GM21423 (cell line): ENCODE measurements at regions not wholly inside any gene's neighbourhood (a gene's known extent, or its start where the extent isn't known, plus 50 kb on each side); places are given as distances from the start of the nearest gene placed in this dataset.
A peak's percentile ranks its signal among the peaks of the same experiment; 100 is the strongest.
"Not testable (repeated sequence)": the region's sequence is repeated elsewhere in the genome, so short reads cannot be mapped to it uniquely, and the experiment has no call there.

Source experiments
- ATAC-seq: cut with Tn5 transposase; IDR thresholded peaks from one replicate; pipeline ENCODE4 v1.9.1; 2021; ENCODE audit warnings: mild to moderate bottlenecking, moderate library complexity; ENCODE audit not compliant: unreplicated experiment

- ATAC-seq: not testable (repeated sequence)
Observed at GRCh38 chr6:74255007-74255406, 559.0 kb downstream of the CD109 start.

DNA sequence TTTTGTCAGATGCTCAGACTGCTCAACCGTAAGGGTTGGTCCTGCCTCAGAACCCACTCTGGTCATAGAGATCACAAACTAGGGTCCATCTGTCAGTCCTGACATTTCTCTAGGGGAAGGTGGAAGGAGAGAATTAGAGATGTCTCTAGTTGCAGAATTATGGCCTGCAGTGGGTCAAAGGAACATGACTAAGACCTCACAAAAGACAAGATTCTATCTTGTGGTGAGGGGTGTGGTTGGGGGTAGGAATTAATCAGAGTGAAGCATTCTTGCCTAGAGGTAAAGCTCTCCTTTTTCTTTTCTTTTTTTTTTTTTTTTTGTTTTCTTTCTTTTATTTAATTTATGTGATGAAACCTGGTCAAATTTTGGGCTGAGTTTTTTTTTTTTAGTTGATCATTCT is 558.1 kb downstream of the CD109 start:
- not testable (repeated sequence) for ATAC-seq

DNA sequence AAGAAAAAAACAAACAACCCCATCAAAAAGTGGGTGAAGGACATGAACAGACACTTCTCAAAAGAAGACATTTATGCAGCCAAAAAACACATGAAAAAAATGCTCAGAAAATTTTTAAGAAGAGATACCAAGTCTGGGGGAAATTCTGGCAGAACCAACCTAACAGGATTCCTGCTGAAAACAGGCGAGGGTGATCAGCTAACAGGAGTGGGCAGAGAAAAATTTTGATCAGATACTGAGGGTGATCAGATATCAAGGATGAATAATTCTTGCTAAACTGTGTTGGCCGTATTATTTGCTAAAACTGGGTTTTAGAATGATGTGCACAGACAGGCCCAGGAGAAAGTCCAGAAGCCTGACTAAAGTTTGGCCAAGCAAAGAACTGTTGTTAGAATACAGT is 557.3 kb downstream of the CD109 start:
- no peak for ATAC-seq

- ATAC-seq: peak; percentile 6
Observed at GRCh38 chr6:74250161-74250818, 554.3 kb downstream of the CD109 start.

- ATAC-seq: peak; percentile 88
Observed at GRCh38 chr6:74249658-74250057, 553.7 kb downstream of the CD109 start.

GRCh38 chr6:74248966-74249365 is 553.0 kb downstream of the CD109 start:
- ATAC-seq: no peak

DNA sequence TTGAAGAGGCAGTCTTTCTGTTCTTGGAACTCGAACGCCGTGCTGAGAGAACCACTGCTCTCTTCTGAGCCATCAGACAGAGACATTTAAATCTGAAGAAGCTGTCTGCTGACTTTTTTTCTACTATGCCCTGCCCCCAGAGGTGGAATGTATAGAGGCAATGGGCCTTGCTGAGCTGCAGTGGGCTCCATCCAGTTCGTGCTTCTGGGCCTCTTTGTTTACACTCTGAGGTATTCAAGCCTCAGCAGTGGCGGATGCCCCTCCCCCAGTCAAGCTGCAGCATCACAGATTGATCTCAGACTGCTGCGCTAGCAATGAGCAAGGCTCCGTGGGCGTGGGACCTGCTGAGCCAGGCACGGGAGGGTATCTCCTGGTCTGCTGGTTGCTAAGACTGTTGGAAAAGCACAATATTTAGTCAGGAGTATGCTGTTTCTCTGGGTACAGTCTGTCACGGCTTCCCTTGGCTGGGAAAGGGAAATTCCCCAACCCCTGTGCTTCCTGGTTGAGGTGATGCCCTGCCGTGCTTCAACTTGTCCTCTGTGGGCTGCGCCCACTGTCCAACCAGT is 526.8 kb downstream of the CD109 start:
- ATAC-seq: no peak

DNA sequence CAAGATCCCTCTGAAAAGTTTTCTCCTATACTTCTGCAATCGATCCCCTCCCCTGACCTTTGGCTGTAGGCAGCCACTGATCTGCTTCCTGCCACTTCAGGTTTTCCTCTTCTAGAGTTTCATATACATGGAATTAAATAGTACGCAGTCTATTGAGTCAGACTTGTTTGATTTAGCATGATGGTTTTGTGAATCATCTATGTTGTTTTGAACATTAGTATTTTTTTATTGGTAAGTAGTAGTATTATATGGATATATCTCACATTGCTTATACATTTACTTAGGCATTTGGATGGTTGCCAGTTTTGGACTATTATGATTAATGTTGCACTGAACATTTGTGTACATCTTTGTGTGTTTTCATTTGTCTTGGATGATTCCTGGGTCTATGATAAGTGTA is 518.0 kb downstream of the CD109 start:
- no peak for ATAC-seq

- ATAC-seq: no peak
Observed at GRCh38 chr6:74208239-74208638, 512.2 kb downstream of the CD109 start.

DNA sequence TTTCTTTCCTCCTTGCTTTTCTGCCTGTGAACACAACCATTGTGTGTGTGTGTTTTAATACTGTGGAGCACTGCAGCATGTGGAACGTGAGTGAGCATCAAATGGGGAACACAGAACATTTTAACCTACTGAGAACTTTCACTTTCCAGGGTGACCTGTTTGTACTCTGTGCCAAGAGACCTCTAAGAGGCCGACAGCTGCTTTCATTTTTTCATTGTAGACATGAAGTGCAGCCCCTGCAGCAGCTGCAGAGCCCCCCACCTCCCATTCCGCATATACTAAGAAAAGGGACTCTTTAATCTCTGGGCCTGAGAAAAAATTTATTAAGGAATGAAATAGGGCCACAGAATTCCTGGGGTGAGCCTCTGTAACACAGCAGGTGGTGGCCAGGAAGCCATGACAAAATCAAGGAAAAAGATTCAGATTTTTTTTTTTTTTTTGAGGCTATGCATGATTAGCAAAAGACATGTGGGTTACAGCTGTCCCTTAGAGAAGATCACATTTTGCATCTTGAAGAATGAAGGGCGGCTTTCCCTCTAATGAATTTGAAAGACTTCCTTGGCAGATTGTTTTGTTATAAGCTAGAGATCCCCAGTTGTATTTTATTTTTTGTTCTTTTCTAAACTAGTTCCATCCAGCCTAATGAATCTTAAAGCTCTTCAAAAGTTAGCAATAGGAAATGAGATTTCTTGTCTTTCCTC is 503.4 kb downstream of the CD109 start:
- no peak for ATAC-seq

DNA sequence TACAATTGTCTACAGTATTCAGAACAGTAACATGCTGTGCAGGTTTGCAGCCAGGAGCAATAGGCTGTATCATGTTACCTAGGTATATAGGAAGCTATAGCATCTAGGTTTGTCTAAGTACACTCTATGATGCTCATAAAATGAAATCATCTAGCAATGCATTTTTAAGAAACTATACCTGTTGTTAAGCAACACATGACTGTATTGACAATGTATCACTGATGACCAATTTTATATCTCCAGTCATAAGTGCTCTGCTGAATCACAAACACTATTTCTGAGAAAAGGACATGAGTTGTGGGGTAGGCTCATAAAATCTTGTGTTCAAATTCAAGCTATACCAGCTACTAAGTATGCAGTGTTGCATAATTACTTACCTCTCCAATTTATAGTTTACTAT is 501.3 kb downstream of the CD109 start:
- no peak for ATAC-seq

DNA sequence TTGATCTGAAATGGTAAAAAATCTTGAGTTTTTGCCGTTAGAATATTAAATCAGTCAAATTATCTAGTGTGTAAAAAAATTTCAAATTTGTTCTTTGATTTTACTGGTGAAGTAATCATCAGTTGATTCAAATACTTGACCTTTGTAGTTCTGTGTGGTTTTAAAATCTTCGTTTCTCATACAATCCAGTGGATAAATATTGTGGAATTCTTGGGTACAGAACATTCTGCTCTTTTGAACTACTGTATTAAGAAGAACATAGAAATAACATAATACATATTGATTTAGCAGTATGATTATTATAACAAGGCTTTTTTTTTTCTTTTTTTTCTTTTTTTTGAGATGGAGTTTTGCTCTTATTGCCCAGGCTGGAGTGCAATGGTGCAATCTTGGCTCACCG is 491.8 kb downstream of the CD109 start:
- ATAC-seq: no peak

DNA sequence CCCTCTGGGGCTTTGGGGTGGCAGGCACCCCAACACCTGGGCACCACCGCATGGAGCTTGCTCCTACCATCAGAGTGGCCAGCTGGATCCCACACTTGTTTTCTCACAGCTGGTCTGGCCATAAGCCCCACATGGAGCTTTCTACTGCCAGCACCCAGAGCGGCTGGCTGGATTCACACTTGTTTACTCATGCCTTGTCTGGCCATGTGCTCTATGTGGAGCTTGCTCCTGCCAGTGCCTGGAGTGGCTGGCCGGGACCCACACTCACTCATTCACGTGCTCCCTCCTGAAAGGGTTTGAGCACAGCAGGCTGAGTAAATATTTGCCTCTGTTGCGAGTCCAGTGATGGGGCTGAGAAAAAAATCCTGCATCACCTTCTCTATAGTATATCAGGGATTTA is 487.0 kb downstream of the CD109 start:
- ATAC-seq: no peak

DNA sequence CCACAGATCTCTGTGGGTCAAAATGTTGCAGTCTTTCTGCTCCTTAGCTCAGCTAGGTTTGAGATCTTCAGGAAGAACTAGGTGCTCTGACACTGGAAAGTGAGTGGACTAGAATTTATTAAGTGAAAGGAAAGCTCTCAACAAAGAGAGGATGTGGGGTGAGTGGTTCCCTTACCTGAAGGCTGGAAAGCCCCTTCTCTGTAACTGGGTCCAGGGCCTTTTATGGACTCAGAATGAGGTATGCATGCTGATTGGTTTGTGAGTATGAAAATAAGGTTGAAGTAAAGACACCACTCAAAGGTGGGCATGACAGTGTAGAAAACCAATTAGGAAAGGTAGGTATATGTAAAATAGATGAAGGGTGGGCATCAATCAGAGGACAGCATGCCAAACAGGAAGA is 485.5 kb downstream of the CD109 start:
- peak; percentile 68 for ATAC-seq

- ATAC-seq: no peak
Observed at GRCh38 chr6:74177506-74177905, 481.5 kb downstream of the CD109 start.

- ATAC-seq: not testable (repeated sequence)
Observed at GRCh38 chr6:74170550-74170949, 474.5 kb downstream of the CD109 start.

GRCh38 chr6:74170118-74170517 is 474.1 kb downstream of the CD109 start:
- ATAC-seq: no peak

DNA sequence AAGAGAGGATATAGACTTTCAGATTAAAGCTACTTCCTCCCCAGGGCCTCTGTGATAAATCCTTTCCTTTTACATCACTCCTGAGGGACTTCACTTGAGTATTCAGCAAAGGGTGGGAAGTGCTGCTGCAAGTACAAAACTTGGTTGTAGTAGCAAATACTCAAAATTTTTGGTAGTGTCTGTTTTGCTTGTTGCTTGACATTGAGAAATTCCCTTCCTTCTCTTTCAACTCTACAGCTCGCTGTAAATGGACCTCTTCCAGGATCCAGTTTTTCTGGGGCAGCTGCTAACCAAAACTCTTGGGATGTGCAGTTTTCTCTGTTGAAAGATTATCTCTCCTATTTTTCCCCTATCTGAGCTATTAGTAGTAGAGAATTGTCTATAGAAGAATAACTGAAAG is 472.0 kb downstream of the CD109 start:
- no peak for ATAC-seq

DNA sequence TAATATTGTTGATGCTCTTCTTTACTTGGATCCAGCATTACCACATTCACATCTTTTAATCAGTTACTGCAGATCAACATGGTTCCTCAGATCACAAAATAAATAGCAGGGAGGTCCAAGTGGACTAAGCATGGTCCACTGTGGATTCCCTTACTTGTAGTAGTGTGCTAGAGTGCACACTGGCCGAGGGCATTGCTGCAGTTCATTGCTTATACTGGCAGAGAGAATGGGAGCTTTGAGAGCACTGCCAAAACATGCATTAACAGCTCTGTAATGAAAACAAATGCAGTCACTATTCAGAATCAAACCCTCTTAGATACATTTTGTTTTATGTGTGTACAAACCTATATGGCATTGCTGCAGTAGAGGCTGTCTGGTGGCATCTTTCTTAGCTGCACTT is 471.5 kb downstream of the CD109 start:
- no peak for ATAC-seq

- no peak for ATAC-seq
Observed at GRCh38 chr6:74166849-74167248, 470.8 kb downstream of the CD109 start.

DNA sequence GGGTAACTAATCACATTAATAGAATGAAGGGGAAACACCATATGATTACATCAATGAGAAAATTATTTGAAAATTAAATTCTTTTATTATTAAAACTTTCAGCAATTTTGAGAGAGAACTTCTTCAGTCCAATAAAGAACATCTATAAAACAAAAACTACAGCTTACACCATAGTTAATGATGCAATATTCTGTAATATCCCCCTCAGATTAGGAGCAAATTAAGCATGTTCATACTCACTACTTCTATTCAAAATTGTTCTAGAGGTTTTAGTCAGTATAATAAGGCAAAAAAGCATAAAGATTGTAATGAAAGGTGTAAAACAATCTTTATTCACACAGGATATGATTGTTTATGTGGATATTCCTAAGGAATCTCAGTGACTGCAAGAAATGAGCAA is 465.4 kb downstream of the CD109 start:
- no peak for ATAC-seq

- no peak for ATAC-seq
Observed at GRCh38 chr6:74152096-74152675, 456.2 kb downstream of the CD109 start.
